ENCODE measurements at regions not wholly inside any gene's neighbourhood (a gene's known extent, or its start where the extent isn't known, plus 50 kb on each side); places are given as distances from the start of the nearest gene placed in this dataset.

- TF ChIP-seq ZNF644 (tag; IDR thresholded peaks at IDR 0.05; ENCODE audit: low read depth) (peak; percentile 92), TAL1 (IDR thresholded peaks at IDR 0.05) (peak; percentile 96), ARID3B (CRISPR knock-in tag; IDR thresholded peaks at IDR 0.05; ENCODE audit: borderline replicate concordance) (no peak), TEAD1 (CRISPR knock-in tag; IDR thresholded peaks at IDR 0.05) (peak; percentile 70 to 91; a peak in 2 of 4 replicates), MAZ (CRISPR knock-in tag; conservative IDR thresholded peaks at IDR 0.05 in 1 of 2, IDR thresholded peaks at IDR 0.05 in 1 of 2) (peak in 1 of 2 experiments; percentile 69; a peak in 2 of 4 replicates), HES1 (IDR thresholded peaks at IDR 0.05; ENCODE audit: low read depth) (peak; percentile 87), CC2D1A (IDR thresholded peaks at IDR 0.05) (peak; percentile 93), FOS (IDR thresholded peaks at IDR 0.05; ENCODE audit: extremely low read depth, insufficient read length) (peak; percentile 5), ZBTB33 (CRISPR knock-in tag; IDR thresholded peaks at IDR 0.05) (0 out of 2 replicates have a peak, but pooled peaks have one; percentile 42), KLF16 (IDR thresholded peaks at IDR 0.05) (peak; percentile 99), NCOA4 (IDR thresholded peaks at IDR 0.05; ENCODE audit: partially characterized antibody) (no peak), NR4A1 (CRISPR knock-in tag; IDR thresholded peaks at IDR 0.05) (peak; percentile 89; the same call in 1 of the 2 replicates), NR4A1 (tag; IDR thresholded peaks at IDR 0.05) (peak; percentile 85), DIDO1 (tag; IDR thresholded peaks at IDR 0.05; ENCODE audit: low read depth) (no peak), SMARCA4 (IDR thresholded peaks at IDR 0.05) (peak; percentile 94), ZNF354B (CRISPR knock-in tag; IDR thresholded peaks at IDR 0.05) (0 out of 2 replicates have a peak, but pooled peaks have one; percentile 34), MTA1 (IDR thresholded peaks at IDR 0.05; ENCODE audit: borderline replicate concordance) (no peak), CTBP1 (IDR thresholded peaks at IDR 0.05; ENCODE audit: borderline replicate concordance) (peak; percentile 88; the same call in 1 of the 2 replicates), E2F1 (CRISPR knock-in tag; IDR thresholded peaks at IDR 0.05) (no peak), CBX8 (IDR thresholded peaks at IDR 0.05; ENCODE audit: borderline replicate concordance, extremely low read depth, low read depth, low read length, poor library complexity, severe bottlenecking) (no peak), ZNF449 (CRISPR knock-in tag; IDR thresholded peaks at IDR 0.05) (peak; percentile 81)
Measured at GRCh38 chr4:54571293-54572151, 86.2 kb upstream of the KIT start (continued).
